HG03108 (cell line): ENCODE measurements at regions not wholly inside any gene's neighbourhood (a gene's known extent, or its start where the extent isn't known, plus 50 kb on each side); places are given as distances from the start of the nearest gene placed in this dataset.

Experiments
- ATAC-seq: cut with Tn5 transposase; IDR thresholded peaks from one replicate; pipeline ENCODE4 v1.9.1; 2021; ENCODE audit warnings: moderate library complexity; ENCODE audit not compliant: unreplicated experiment

- ATAC-seq, result no peak
Measured at GRCh38 chr9:129368444-129368978, 190.4 kb upstream of the IER5L start.

- no peak for ATAC-seq
Measured at GRCh38 chr9:129367287-129367686, 189.2 kb upstream of the IER5L start.

GRCh38 chr9:129365196-129365595 is 187.1 kb upstream of the IER5L start:
- ATAC-seq, result no peak

GRCh38 chr9:129363216-129363873 is 185.3 kb upstream of the IER5L start:
- ATAC-seq, result no peak

GRCh38 chr9:129362287-129363000 is 184.4 kb upstream of the IER5L start:
- ATAC-seq, result no peak

- no peak for ATAC-seq
Measured at GRCh38 chr9:129361196-129361595, 183.1 kb upstream of the IER5L start.

- ATAC-seq, result no peak
Measured at GRCh38 chr9:129359916-129360536, 182.0 kb upstream of the IER5L start.

GRCh38 chr9:129359162-129359811 is 181.2 kb upstream of the IER5L start:
- ATAC-seq, result no peak

- ATAC-seq, result no peak
Measured at GRCh38 chr9:129358621-129359154, 180.6 kb upstream of the IER5L start.

- ATAC-seq, result no peak
Measured at GRCh38 chr9:129357773-129358245, 179.7 kb upstream of the IER5L start.

- ATAC-seq, result no peak
Measured at GRCh38 chr9:129356871-129357772, 179.1 kb upstream of the IER5L start.

- ATAC-seq, result no peak
Measured at GRCh38 chr9:129355631-129356030, 177.6 kb upstream of the IER5L start.

GRCh38 chr9:129354498-129354897 is 176.4 kb upstream of the IER5L start:
- ATAC-seq, result no peak

- ATAC-seq, result no peak
Measured at GRCh38 chr9:129353697-129354336, 175.8 kb upstream of the IER5L start.

GRCh38 chr9:129352146-129352865 is 174.2 kb upstream of the IER5L start:
- ATAC-seq, result no peak

- no peak for ATAC-seq
Measured at GRCh38 chr9:129351642-129352145, 173.6 kb upstream of the IER5L start.

- no peak for ATAC-seq
Measured at GRCh38 chr9:129351058-129351641, 173.1 kb upstream of the IER5L start.
